ENCODE measurements at regions not wholly inside any gene's neighbourhood (a gene's known extent, or its start where the extent isn't known, plus 50 kb on each side); places are given as distances from the start of the nearest gene placed in this dataset.
"Not testable (repeated sequence)": the region's sequence is repeated elsewhere in the genome, so short reads cannot be mapped to it uniquely, and the experiment has no call there.

GRCh38 chr6:78783366-78783765 lies 84.0 kb upstream of the IRAK1BP1 start:
- ATAC-seq (ENCODE audit: low read depth); H4K8ac ChIP-seq (ENCODE audit: low read depth in 2 of 2, low read length in 2 of 2); DNase-seq; H3K9ac ChIP-seq (ENCODE audit: low read depth, low read length); H3K14ac ChIP-seq (replicated peaks; ENCODE audit: low read depth, low read length); in situ Hi-C loops (cut with MboI; ENCODE audit: low sequenced_read_pairs); H4K20me1 ChIP-seq (ENCODE audit: insufficient read depth, low read length); H3K9me1 ChIP-seq (ENCODE audit: insufficient read depth, low read length); CTCF ChIA-PET; H3K79me1 ChIP-seq (ENCODE audit: low read depth in 1 of 2, low read length in 2 of 2); H3K56ac ChIP-seq (ENCODE audit: extremely low read depth, insufficient read depth, low read length); H3K18ac ChIP-seq (ENCODE audit: low read depth, low read length); H3K4me2 ChIP-seq (ENCODE audit: low read depth, low read length); dilution Hi-C loops (cut with HindIII; ENCODE audit: low sequenced_read_pairs, unreplicated experiment); H2AK5ac ChIP-seq (ENCODE audit: low read depth, low read length); H4K91ac ChIP-seq (ENCODE audit: insufficient read depth, low read depth, low read length); BruUV-seq (replicated peaks); H2AK9ac ChIP-seq (replicated peaks; ENCODE audit: low read depth, low read length, poor library complexity); H2BK120ac ChIP-seq (ENCODE audit: low read depth, low read length); H2BK20ac ChIP-seq (ENCODE audit: low read depth, low read length); POLR2A ChIA-PET (ENCODE audit: unreplicated experiment); H4K5ac ChIP-seq (ENCODE audit: low read depth, low read length); intact Hi-C loops (cut with micrococcal nuclease); H3K27me3 ChIP-seq (ENCODE audit: control insufficient read depth, insufficient read depth, low read length); H3K9me3 ChIP-seq (ENCODE audit: control insufficient read depth, insufficient read depth, low read length); H3K23ac ChIP-seq (ENCODE audit: low read depth, low read length); H2BK5ac ChIP-seq (ENCODE audit: low read depth, low read length, poor library complexity, severe bottlenecking); H3K4me1 ChIP-seq (ENCODE audit: control insufficient read depth, insufficient read depth, low read length); H3K27ac ChIP-seq (ENCODE audit: insufficient read depth, low read length); H3K4ac ChIP-seq (ENCODE audit: low read depth, low read length); H3K4me3 ChIP-seq (ENCODE audit: insufficient read depth, low read depth, low read length); H3K36me3 ChIP-seq (ENCODE audit: control insufficient read depth, insufficient read depth, low read length); H2BK15ac ChIP-seq (ENCODE audit: low read depth, low read length); H2AFZ ChIP-seq (replicated peaks; ENCODE audit: low read length, poor library complexity): not testable (repeated sequence)
- no CpG with 5 or more reads among the region's 6 CpGs for WGBS, 2 experiments (ENCODE audit: extremely low coverage in 2 of 2, insufficient read length in 1 of 2)

Data from IMR-90 (cell line).